SIG-M5 (cell line): ENCODE measurements at regions not wholly inside any gene's neighbourhood (a gene's known extent, or its start where the extent isn't known, plus 50 kb on each side); places are given as distances from the start of the nearest gene placed in this dataset.

Experiments used
- DNase-seq: peaks from one replicate; lab custom pipeline; 2025; lab: John Stamatoyannopoulos, UW

DNA sequence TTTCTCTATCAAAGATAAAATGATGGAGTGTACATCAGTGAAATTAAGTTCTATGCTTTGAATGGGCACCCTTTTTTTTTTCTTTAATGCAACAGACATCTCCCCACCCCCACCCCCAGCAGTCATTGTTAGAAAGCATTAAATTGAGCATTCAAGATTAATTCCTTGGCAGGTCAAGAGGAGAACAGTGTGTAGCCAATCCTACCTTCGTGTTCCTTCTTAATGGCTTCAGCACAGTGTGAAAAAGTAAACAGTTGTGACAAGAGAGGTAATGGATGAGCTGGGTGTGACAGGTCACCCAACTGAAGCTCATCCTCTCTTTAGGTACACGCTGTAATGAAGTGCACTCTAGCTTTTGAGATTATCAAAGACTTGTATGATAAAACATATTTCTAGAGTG is 198.5 kb upstream of the RARB start:
- DNase-seq = no peak

DNA sequence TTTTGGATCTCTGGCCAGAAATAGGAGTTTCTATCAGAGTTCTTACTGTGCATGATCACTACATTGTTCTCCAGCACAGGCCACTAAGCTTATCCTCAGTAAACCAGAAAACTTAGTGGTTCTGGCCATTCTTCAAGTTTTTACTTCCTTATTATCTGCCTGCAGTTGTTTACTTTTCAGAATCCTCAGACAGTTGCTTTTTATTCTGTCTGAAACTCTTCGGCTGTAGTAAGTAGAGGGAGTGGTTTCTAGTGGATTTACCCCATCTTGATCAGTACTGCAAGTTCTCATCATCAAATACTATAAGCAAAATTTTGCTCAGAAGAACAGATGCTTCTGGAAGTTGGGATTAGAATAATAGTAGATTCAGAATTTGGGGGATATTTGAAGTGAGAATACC is 193.0 kb upstream of the RARB start:
- DNase-seq = no peak

DNA sequence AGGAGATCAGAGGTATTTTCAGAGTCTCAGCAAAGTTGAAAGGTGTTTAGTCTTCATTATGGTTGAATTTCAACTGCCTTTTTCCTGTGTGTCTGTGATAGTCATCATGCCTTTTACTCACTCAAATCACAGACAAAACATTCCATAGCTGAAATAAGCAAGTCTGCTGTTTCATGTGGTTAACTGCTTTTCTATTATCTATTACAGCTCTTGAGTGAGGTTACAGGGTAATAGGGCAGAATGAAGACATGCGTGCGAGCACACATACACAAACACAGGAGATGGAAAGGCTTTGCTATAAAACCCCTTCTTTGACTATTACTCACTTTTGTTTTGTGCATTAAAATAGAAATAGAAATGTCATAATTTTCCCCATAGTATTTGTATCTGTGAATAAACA is 192.6 kb upstream of the RARB start:
- DNase-seq = no peak

DNA sequence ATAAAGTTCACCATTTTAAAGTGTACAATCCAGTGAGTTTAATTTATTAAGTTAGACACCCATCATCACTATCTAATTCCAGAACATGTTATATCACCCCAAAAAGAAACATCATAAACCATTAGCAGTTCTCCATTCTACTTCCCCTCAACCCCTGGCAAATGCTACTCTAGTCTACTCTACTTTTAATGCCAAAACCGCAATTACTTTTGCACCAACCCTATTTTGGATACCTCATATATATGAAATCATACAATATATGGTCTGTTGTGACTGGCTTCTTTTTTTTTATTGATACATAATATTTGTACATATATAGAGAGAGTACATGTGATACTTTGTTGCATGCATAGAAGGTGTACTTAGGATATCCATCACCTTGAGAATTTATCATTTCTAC is 190.5 kb upstream of the RARB start:
- DNase-seq = no peak

DNA sequence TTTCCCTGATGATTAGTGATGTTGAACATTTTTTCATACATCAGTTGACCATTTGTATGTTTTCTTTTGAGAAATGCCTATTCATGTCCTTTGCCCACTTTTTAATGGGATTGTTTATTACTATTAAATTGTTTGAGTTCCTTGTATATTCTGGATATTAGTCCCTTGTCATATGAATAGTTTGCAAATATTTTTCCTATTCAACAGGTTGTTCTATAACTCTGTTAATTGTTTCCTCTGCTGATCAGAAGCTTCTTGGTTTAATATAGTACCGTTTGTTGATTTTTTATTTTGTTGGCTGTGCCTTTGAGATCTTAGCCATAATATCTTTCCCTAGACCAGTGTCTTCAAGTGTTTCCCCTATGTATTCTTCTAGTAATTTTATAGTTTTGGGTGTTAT is 189.0 kb upstream of the RARB start:
- DNase-seq = no peak

DNA sequence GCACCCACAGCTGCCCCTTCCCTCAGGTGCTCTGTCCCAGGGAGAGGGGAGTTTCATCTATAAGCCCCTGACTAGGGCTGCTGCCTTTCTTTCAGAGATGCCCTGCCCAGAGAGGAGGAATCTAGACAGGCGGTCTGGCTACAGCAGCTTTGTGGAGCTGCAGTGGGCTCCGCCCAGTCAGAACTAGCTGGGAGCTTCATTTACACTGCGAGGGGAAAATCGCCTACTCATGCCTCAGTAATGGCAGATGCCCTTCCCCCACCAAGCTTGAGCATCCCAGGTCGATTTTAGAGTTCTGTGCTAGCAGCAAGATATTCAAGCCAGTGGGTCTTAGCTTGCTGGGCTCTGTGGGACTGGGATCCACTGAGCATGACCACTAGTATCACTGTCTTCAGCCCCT is 181.2 kb upstream of the RARB start:
- no peak for DNase-seq

DNA sequence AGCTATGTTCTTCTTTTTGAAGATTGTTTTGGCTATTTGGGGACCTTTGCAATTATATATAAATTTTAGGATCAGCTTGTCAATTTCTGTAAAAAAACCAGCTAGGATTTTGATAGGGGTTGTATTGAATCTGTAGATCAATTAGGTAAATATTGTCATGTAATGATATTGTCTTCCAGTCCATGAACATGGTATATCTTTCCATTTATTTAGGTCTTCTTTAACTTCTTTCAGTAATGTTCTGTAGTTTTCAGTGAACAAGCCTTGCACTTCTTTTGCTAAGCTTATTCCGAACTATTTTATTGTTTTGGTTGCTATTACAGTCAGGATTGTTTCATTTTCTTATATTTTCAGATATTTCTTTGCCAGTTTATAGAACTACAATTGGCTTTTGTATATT is 175.8 kb upstream of the RARB start:
- no peak for DNase-seq

DNA sequence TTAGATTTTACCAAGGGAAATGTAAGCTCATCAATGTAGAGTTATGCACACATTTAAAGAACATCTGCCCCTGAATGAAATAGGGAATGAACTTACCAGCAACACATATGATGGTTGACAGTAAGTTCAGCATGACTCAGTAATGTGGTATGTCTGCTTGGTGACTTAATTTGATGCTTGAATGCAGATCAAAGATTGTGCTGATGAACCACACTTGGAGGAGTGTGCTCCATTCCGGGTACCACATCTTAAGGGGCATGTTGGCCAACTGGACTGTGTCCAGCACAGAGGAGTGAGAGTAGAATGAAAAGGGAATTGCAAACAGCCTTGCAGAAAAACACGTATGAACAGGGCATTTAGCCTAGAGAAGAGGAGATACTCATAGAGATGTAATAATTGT is 171.0 kb upstream of the RARB start:
- DNase-seq = no peak

DNA sequence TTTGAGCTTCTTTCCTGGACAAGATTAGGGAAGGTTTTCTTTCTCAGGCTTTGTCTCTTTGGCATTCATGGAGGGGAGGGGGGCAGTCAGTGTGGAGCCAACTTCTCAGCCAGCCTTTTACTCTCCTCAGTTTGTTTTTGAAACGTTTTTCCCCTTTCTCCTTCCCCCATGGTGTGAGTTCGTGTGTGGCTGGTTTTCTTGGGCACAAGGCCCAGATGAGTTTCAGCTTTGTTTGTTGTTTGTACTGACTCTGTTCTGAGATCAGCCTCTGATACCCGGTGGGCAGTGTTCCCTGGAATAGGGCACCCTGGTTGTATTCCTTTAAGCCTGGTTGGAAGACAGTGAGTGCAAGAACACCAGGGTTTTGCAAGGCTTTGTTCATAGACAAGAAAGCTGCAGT is 168.2 kb upstream of the RARB start:
- no peak for DNase-seq

DNA sequence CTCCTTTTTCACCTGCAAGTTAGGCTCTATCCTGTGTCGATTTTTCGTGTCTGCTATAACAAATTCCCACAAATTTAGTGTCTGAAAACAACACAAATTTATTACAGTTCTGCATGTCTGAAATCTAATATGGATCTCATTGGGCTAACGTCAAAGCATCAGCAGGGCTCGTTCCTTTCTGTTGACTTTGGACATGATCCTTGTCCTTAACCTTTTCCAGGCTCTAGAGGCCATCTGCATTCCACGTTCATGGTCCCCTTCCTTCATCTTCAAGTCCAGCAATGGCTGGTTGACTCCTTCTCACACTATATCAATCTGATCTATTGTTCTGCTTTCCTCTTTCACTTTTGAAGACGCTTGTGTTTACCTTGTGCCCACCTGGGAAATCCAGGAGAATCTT is 165.7 kb upstream of the RARB start:
- no peak for DNase-seq

DNA sequence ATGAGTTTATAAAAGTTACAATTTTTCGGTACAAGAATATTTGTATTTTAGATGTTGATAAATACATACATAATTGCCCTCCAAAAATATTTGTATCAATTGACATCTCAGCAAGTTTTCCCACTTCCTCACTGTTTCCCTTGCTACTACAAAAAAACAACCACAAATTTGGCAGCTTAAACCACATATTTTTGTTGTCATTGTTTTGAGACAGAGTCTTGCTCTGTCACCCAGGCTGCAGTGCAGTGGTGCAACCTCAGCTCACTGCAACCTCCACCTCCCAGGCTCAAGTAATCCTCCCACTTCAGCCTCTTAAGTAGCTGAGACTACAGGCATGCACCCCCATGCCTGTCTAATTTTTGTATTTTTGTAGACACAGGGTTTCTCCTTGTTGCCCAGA is 162.8 kb upstream of the RARB start:
- no peak for DNase-seq

DNA sequence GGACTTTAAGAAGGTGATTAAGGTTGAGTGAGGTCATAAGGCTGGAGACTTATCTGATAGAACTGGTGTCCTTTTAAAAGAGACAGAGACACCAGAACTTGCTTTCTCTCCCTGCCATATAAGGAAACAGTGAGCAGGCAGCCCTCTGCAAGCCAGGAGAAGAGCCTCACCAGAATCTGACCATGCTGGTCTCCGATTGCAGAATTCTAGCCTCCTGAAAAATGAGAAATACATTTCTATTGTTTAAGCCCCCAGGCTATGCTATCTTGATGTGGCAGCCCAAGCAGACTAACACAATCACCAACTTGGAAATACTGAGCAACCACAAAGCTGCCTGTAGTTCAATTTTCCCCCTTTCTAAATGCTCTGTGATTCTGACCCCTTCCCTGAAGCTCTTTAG is 161.4 kb upstream of the RARB start:
- DNase-seq = no peak

DNA sequence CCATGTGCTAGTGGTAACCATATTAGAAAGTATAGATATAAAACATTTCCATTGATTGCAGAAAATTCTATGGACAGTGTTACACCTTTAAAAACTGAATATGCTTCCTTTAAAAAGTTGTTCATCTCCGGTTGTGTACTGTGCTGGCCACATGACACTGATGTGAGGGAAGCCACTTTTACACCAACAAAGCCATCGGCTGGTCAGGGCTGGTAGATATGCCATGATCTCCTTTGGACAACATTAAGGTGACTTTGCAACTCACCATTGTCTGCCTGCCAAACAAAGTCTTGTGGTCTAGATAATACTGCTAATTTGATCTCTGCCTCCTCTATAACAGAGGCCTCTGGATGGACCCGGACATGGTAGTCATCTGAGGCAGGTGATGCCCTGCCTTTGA is 156.0 kb upstream of the RARB start:
- DNase-seq = no peak

DNA sequence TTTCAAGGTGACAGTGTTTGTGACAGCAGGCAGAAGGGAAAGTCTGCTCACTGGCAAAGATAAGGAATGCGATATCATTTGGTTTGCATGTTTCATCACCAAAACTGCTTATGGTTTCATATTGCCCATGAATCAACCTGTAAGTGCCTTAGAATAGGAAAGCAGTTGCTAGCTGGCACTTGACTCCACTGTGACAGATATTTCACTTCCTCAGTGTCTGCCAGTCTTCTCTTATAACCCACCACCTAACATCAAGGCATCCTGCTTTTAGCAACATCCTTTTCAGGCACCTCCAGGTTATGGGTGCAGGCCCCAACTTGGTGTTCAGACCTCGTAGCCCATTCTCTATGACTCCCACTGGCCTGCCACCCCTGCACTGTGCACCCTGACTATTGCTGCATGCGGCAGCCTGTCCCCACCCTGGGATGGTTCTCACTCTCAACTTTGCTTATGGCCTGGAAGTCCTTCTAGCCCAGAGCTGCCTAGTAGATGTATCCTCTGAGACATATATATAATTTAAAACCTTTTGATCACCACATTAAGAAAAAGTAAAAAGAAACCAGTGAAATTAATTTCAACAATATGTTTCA is 154.4 kb upstream of the RARB start:
- DNase-seq = no peak

DNA sequence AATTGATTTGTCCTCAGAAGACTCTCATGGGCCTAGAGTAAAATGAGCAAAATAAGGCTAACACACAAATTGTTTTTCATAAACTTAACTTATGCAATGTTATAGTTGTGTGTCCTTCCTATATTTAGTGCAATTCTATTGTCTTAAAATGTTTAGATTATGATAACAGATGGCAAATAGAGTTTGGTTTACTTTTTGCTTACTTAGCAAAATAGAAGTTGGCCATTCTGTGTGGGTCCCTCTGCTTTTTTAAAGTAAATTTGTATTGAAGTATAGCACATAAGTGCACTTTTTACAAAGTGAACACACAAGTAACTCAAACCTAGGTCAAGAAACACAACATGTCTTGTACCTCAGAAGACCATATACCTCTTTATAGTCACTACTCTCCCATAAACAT is 150.6 kb upstream of the RARB start:
- DNase-seq = no peak

DNA sequence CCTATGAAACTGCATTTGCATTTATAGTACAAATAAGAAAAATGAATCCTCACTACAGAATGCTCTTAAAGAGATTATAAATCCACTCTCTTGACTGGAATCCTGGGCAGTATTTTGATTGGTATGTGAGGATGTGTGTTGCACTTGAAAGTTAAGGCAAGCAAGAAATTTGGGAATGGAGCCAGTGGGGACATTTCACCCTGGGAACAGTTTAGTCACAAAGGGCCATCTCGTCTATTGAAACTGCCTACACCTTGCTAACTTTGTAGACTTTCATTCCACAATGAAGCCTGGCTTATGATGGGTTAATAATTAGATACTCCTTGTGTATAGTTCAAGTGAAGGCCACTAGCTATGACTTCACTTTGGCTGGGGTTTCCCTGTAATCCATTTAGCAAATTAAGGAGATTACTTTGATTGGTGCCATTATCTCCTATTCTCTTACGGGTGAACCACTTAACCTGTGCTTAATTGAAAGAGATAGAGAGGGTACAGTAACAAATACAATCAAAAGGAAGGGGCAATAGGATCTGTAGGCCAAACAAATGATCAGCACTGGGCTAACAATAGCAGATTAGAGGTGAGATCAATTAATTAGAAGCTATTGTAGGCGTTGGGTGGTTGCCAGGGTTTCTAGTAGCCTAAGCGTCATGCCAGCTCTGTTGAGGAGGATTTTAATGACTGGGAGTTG is 146.9 kb upstream of the RARB start:
- no peak for DNase-seq

DNA sequence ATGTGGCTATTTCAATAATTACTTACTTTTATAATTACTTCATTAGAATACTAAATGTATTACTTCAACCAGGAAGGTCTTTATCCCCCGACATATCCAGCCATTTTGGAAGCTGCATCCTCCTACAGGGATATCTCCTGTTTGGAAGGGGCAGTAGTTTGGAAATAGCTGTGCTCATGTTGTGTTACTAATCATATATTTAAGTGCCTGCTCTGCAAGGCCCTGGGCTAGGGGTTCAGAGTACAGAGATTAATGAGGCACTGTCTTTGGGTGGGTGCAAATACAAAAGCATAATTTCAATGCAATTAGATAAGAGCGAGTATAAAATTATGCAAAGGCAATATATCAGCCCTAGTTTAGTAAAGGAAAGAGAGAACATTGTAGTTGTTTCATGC is 146.3 kb upstream of the RARB start:
- DNase-seq = no peak

DNA sequence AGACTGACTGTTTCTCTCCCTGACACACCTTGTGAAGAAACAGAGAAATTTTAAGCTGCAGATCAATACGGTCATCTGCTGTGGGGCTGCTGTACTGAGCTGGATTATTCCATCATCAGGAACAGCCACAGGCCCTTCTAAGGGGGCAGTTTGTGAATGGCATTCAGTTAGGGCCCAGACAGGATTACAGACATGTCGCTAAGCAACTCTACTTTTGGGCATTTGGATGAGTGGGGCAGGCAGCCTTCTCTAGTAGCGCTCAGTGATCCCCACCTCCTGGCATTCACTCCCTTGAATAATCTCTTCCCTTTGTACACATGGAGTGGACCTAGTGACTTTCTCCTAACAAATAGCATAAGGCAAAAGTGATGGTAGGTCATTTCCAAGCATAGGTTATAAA is 144.4 kb upstream of the RARB start:
- no peak for DNase-seq

DNA sequence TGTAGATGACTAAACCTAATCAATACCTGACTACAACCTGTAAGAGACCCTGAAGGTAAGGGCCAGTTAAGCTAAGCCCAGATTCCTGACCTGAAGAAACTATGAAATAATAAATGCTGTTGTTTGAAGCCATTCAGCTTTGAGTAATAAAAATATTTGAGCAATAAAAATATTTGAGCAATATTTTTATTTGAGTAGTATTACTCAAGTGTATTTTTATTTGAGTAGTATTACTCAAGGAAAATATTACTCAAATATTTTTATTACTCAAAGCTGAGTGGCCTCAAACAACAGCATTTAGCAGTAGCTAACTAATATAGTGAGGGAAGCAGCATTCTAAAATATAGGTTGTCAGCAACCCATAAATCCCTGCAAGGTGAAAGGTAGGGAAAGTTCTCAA is 143.8 kb upstream of the RARB start:
- no peak for DNase-seq

DNA sequence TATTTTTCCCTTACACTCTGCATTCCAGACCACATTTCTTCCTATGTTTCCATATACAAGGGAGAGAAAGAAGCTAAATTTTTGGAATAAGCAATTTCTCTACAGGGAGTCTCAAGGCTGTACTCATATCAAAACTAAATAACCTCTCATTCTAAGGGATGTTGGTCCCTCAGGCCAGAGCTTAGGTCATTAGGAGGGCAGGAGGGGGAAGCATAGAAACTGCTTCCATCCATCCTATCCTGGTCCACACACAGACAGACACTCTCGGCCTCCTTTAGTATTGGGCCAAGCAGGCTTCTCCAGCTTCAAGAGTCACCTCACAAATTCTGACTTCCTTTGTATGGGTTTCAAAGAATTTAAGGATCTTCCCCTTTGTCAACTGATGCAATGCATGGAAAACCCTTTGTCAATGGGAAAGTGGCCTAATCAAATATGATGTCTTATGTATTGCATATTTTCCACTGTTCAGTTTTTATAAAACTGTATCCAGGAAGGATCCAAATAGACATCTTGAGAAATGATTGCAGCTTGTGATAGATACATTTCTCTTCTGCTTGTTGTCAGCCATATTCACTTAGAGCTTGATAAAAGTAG is 140.7 kb upstream of the RARB start:
- no peak for DNase-seq

DNA sequence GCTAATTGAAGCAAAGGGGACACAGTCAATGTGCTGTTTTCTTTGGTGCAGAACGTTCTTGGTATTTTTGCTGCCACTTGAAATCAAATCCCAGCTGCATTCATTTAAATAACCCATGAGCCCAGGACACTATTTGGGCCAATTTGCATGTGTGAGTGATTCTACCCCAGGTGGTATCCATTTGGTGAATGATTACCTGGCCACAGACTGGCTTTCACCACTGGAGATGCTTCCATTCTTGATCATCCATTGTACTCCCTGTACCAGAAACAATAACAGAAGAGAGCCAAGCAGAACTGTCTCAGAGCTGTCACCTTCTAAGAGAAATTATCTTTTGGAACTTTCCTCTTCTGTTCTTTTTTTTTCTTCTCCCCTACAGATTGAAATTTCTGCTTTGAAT is 139.7 kb upstream of the RARB start:
- DNase-seq = no peak

DNA sequence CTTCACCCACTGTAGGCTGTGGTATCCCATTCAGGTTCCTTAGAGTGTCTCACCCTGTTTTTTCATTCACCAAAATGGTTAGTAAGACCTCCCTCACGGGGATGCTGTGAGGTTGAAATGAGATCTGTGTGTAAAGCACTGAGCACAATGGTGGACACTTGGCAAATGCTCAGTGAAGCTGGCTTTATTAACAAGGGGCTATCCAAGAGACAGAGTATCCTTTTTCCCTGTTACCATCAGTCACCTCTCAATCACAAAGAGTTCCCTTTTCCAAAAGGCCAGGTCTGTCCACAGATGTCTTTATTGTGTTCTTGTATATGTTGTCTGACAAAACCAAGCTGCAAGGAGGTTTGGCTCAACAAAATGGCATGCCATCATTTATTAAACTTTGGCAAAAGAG is 138.9 kb upstream of the RARB start:
- DNase-seq = no peak

DNA sequence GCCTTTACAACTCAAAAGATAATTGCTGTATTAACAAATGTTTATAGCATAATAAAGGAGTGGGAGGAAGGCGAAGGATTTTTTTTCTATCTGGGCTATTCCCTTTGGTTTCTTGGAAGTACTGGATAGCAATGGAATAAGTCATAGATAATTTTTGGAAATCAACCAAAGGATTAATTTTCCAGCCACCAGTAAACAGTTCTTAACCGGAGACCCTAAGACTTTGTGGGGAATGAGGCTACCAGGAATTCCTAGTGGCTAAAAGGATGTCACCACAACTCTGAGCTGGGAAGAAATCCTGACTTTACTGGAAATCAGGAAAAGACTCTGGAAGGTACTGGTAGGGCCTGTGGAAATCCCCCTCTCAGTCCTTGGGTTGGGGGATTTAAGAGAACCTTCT is 138.4 kb upstream of the RARB start:
- DNase-seq = no peak

DNA sequence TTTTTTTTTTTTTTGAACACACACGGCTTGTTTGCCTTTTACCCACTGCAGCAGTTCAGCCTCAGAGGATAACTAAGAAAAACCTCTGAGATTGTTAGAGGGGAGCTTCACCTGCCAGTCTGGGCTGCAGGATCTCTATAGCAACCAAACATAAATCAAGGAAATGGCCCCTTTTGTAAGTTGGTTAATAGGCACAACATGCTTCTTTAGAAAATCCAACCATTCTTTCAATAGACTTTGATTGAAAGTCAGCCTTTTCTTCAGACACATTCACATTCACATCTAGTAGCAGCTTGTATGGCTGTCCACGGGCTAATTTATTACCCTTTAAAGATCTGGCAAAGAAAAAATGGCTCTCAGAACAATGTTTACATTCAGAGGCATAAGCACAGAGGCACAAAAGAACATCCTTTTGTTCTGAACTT is 136.6 kb upstream of the RARB start:
- no peak for DNase-seq
